ENCODE measurements at regions not wholly inside any gene's neighbourhood (a gene's known extent, or its start where the extent isn't known, plus 50 kb on each side); places are given as distances from the start of the nearest gene placed in this dataset.

DNA sequence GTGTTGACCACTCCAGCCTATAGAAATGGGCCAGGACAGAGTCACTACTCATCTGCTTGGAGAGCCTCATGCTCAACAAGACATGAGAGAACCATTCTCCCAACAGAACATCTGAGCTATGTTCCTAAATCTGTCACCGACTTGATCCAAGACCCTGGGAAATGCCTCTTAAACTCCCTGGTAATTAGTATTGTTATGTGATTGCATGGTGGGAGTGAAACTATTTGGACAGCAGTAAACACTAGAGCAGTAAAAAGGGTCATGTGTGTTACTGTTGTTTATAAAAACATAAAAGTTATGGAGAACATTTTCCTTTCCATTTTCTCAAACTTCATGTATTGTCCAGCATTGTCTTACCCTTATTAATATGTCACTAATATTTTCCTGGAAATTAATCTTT lies 369.8 kb upstream of the FAT3 start:
- DNase-seq, result no peak

DNA sequence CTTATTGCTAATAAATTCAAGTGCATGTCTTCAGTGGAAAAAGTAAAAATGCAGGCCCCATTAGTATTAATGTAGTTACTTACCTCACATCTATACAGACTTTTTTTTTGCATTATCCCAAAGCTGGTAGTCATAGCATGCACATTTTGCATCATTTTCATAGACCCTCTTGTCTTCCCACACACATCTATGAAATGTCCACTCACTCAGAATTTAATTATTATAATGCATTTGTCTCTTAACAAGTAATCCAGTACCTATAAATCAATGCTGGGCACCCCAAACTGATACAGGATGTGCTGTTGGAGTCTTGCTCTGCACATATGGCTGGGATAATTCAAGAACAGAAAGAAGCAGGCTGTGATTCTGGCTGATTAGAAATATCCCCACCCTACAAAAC lies 370.4 kb upstream of the FAT3 start:
- DNase-seq, result no peak

GRCh38 chr11:91851908-91852307 lies 372.7 kb upstream of the FAT3 start:
- DNase-seq, result no peak

DNA sequence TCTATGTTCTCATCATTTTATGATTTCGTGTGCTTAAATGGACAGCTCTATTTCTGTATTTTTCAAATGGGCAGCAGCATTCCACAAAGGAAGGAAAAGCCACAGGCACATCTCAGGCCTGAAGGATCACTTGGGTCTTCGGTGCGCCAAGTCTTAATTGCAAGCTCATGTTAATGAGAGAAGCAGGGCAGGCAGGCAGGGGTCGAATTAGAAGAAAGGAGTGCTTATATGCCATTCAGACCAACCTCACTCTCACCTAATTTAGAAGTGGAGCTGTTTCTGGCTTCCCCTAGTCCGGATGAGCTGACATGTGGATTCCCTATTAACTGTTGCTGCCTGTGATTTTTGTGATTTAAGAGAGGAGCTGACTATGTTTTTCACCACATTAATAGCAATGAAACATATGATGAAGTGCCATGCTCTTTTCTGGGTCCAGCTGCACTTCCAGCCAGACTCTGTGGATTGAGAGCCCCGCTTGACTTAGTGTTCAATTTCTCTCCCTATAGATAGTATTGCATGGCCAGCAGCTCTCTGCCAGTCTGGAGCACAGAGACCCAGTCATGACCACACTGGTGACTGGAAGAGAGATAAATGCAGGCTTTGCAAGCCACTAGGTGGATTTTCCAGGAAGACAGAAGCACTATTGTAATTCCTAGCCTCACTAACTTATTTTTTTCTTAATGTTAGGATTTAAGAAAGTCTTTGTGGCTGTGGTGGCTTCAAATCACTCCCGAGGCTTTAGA lies 373.9 kb upstream of the FAT3 start:
- no peak for DNase-seq

DNA sequence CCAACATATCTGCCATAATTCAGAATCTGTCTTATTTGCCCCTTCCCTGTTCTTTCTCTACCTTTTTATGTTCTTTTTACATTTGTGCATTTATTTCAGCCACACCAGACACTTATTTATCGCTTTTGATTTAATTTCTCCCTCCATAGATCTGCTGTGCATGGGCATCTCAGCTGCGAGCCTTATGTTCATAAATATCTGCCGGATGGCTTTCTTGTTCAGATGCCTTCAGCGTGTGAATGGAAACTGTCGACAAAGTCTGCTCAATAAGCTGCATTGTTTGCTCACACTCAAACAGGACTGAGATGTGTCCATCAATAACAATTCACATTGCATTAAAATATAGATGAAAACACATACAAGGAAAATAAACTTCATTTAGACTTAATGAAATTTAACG lies 374.6 kb upstream of the FAT3 start:
- no peak for DNase-seq

DNA sequence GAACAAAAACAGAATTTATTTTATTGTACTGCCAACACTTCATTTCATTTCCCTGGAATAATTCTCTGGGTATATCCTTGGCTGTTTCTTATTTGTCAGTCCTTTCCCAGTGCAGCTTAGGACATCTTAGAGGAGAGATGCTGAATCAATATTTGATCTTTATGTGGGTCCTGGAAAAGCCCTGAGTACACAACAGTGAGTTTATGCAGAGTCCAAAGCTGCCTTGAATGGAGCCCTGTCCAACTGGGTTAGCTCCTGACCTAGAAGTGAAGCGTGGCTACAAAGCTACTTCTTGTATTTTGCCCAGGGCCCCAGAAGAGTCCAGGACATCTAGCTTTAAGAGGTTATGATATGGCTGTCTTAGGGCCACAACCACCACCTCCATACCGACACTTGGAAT lies 378.0 kb upstream of the FAT3 start:
- no peak for DNase-seq

DNA sequence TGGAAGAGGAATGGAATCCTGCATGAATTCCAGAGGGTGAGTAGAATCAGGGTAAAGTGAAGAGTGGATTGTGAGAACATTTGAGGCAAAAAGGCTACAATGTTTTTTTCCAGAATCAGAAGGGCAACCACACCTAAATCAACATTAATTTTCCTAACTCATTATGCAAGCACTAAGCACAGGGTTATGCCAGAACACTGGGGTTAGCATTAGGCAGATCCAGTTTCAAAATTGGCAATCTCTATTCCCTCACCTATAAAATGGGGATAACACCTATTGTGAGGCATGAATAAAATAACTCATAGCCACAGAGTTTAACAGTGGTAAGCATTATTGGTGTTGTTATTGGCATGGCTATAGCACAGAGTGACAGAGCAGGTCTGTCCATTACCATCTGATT lies 378.6 kb upstream of the FAT3 start:
- DNase-seq, result no peak

- DNase-seq, result no peak
Observed at GRCh38 chr11:91840640-91841240, 383.9 kb upstream of the FAT3 start.

DNA sequence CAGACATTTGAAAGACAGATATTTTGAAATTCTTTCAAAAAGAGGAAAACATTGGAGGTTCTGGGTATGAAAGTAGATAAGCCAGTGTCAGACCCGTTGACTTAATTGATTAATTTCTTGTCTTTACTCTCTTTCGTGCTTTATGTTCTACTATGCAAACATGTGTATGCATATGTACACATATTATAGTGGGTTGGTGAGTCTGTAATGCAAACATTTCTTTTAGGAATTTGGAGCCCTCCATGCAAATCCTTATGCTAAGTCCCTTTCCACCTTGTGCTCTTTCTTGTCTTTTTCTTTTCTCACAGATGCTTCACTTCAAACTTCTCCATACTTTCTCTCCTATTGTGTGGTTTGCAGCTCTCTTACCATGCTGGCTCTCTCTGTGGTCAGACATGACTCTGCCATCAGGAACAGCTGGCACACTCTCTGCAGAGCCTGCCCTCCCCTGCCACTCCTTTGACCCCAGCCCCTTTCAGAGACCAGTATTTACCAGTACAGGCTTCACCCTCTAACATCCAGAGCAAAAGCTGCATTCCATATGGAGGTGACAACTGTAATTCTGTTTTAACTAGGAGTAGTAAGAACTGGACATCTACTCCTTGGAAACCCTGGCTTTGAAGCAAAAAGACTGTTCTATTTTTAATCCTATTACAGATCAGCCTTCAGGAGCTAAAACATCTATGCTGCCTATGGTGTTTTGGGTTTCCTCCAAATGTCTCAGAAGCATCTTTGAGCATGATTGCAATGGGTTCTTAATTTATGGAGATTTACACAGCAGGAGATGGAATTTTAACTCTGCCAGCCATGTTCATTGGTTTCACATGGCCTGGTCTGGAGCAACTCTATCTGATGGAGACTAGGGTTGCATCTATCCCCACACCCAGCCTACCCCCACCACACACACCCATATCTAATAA lies 386.9 kb upstream of the FAT3 start:
- DNase-seq, result no peak

- no peak for DNase-seq
Observed at GRCh38 chr11:91835051-91835560, 389.5 kb upstream of the FAT3 start.

DNA sequence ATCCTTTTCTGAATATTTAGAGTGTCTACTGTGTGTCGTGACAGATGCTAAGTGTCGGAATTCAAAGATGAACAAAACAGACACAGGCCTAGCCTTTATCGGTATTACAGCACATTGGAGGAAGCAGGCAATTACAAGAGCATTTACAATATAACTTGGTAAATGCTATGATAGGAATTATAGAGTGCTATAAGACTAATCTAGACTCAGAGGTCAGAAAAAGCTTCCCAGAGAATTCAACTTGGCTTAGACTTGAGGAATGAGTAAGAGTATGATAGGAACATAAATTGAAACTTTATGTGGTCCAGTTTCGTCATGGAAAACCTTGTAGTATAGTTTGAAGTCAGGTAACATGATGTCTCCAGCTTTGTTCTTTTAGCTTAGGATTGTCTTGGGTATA lies 395.7 kb upstream of the FAT3 start:
- DNase-seq, result no peak

DNA sequence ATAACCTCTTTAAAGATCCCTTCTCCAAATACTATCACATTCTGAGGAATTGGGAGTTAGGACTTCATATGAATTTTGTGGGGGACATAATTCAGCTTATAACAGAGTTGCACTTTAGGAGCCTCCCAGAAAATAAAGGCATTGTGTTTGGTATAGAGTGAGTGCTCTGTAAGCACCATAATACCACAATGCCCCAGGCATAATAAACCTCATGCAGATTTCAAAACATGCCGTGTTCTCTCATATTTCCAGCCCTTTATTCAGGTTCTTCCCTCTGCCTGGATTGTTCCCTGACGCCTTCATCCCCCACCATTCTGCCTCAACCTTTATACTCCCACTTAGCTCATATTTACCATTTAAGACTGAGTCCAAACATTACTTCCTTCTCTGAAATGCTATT lies 398.8 kb upstream of the FAT3 start:
- no peak for DNase-seq

GRCh38 chr11:91823252-91823830 lies 401.3 kb upstream of the FAT3 start:
- DNase-seq, result no peak

DNA sequence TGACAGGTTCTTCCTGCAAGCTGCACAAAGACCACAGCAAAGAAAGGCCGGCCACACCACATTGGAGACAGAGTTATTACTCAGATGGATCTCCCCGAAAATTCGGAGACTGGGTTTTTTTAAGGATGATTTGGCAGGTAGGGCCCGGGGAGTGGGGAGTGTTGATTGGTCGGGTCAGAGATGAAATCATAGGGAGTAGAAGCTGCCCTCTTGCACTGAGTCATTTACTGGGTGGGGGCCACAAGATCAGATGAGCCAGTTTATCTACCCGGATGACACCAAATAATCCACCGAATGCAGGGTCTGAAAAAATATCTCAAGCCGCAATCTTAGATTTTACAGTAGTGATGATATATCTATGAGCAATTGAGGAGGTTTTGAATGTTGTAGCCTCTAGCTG lies 401.8 kb upstream of the FAT3 start:
- no peak for DNase-seq

DNA sequence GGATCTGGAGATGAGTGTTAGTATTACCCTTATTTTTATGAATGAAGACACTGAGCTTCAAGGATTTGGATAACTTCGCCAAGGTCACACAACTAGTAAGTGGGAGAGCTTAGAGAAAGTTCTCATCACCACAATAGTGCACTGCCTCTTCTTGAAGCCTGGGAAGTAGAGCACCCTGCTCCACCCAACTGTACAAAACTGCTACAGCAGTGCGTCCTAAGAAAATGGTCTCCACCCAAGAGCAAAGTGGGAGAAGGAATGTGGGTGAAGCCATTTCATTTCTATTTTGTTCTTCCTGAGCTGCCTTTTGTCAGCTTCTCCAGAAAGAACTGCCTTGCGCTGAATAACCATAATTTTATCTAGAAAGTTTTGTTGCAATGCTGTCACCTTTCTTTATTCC lies 403.9 kb upstream of the FAT3 start:
- DNase-seq, result no peak

- no peak for DNase-seq
Observed at GRCh38 chr11:91819777-91820176, 404.8 kb upstream of the FAT3 start.

DNA sequence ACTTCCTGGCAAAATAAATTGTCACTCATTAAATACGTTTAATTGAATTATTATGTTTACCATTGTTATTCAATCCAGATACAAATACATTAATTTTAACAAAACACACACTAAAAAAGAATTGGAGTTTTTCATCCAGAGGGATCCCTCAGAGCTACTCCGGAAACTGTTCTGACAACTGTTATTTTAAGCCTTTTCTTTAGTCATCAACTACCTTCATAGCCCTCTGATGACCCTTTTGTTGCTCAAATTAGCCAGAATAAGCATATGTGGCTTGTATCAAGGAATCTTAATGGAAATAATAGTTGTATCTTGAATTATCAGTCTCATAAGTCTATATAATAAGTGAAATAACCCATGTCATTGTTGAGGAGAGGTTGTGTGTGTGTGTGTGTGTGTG lies 405.4 kb upstream of the FAT3 start:
- DNase-seq, result no peak

DNA sequence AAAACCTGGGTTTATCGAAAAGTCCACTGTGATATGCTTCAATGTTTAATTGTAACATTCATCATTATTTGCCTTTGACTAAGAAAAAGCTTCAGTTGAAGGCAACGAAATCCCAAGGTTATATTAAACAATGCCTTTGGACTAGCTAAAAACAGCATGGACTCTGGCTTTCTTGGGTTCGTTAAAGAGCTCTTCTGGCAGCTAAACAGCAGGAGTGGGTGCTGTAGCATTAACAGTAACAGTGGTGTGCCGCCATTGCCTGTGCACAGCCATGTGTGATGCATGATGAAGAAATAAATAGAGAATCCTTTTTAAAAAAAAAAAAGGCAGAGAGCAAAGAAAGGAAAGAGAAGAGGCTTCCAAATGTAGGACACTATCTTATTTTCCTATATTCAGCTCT lies 406.6 kb upstream of the FAT3 start:
- DNase-seq, result no peak

DNA sequence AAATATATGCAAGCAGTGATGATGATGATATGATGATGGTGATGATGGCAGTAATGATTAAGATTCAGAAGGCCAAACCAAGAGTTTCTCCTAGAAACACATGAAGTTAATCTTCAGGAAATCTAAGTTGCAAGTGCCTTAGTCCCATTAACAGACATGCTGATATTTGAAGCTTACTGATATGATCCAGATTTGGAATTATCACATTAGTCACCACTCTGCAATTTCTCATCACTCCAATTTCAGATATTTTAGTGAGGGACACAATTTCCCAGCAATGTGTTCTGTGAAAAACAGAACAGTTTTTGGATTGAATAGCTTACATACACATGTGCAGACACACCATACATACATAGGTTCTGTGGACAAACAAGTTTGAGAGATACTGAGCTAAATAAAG lies 411.4 kb upstream of the FAT3 start:
- no peak for DNase-seq

DNA sequence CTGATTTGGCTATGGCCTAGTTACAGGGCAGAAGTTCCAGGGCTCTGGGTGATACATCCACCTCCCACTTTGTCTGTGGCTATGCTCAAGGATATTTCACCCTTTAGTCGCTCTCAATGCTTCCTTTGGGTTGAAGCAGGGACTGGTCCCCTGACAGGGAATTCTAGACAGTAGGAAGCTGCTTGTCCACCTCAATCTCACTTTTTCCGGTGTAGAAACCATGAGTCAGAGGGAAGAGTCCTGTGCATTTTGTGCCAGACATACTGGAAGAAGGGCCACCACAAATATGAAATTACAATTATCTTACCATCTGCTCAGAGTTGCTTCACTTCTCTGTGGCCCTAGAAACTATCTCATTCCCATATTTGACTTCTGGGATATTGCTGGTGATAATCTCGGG lies 413.7 kb upstream of the FAT3 start:
- no peak for DNase-seq

- DNase-seq, result no peak
Observed at GRCh38 chr11:91805293-91805692, 419.3 kb upstream of the FAT3 start.

GRCh38 chr11:91804042-91804441 lies 420.6 kb upstream of the FAT3 start:
- no peak for DNase-seq

GRCh38 chr11:91802475-91802874 lies 422.1 kb upstream of the FAT3 start:
- no peak for DNase-seq
